Activated CD8-positive, alpha-beta T cell treated with anti-CD3 and anti-CD28 coated beads, Interleukin-2, amount 10 ng/mL, durations not matched to agents 7 days and 5 days (primary cell): ENCODE measurements at regions not wholly inside any gene's neighbourhood (a gene's known extent, or its start where the extent isn't known, plus 50 kb on each side); places are given as distances from the start of the nearest gene placed in this dataset.

Experiments
- ATAC-seq: fragments of 150-1000 bp; cut with Tn5 transposase; one replicate; pipeline ENCODE4 v1.10.0; 2021; ENCODE audit warnings: moderate library complexity
- CTCF ChIA-PET: fragments of 350-600 bp; sonication (Branson Sonifier 250); formaldehyde crosslinking; loops from one replicate; lab custom pipeline; 2021; ENCODE audit warnings: antibody characterized with exemption; lab: Charles Lee
- POLR2A ChIA-PET: fragments of 350-600 bp; sonication (Branson Sonifier 250); formaldehyde crosslinking; loops from one replicate; lab custom pipeline; 2021; ENCODE audit warnings: antibody characterized with exemption; lab: Charles Lee
- DNase-seq: peaks from one replicate; pipeline ENCODE4 v3.0.0-alpha.2; 2020
- H3K27ac Mint-ChIP-seq: one replicate; pipeline ENCODE4 v1.8.0; 2021; ENCODE audit warnings: mild to moderate bottlenecking, mixed read lengths
- H3K27me3 Mint-ChIP-seq: one replicate; pipeline ENCODE4 v1.8.0; 2021; ENCODE audit warnings: low read depth, mixed read lengths
- H3K36me3 Mint-ChIP-seq: one replicate; pipeline ENCODE4 v1.8.0; 2021; ENCODE audit warnings: low read depth, mixed read lengths
- H3K4me1 Mint-ChIP-seq: one replicate; pipeline ENCODE4 v1.8.0; 2021; ENCODE audit warnings: low read depth, mixed read lengths
- H3K4me3 Mint-ChIP-seq: one replicate; pipeline ENCODE4 v1.8.0; 2021; ENCODE audit warnings: mild to moderate bottlenecking, mixed read lengths
- H3K9me3 Mint-ChIP-seq: one replicate; pipeline ENCODE4 v1.8.0; 2022; ENCODE audit warnings: mixed read lengths; ENCODE audit not compliant: insufficient read depth

DNA sequence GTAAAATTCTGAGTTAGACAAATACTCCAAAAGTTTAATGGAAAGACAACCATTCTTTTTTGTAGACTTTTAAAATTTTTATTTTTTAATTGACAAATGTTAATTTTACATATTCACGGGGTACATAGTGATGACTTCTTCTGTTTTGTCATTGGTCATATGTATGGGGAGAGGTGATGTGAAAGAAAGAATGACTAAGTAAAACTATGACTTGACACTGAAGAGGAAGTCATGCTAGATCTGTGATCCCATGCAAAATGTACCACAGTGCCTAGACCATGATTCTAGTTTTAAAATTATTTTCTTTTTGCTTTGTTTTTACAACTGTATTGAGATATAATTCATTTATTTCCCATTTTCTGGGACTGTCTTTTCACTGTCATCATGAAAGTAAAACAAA, 281.6 kb downstream of the MBNL1 start:
- Mint-ChIP-seq H3K4me1 (no peaks in the 10 kb centered on the region), H3K27ac (no peak overlapping the region), H3K27me3 (peaks cover 12% of the 10 kb centered on the region), H3K36me3 (no peaks in the 10 kb centered on the region), H3K4me3 (no peak overlapping the region), H3K9me3 (no peaks in the 10 kb centered on the region)
- no peak for DNase-seq
- ChIA-PET CTCF (no interaction called here), POLR2A (no interaction called here)
- ATAC-seq: no peak

DNA sequence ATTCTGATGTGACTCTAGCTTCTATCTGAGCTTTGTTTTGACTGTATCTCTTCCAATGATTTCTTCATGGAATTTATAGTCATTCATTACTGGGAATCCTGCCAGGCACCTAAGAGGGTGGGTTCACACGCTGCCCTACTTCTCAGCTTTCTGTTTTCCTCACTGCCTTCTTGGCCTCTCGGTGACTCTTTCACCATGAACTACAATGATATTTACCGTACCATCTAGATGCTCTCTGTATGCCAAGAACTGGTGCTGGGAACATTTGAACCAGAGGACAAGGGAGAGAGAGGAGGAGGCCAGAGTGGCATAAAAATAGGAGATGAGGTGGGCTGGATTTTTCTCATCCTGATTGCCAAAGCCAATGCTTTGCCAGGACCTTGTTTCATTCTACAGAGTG, 280.0 kb upstream of the P2RY1 start:
- ATAC-seq (no peak), DNase-seq (no peak)
- peaks cover 12% of the 10 kb centered on the region for H3K27me3 Mint-ChIP-seq
- H3K4me1 Mint-ChIP-seq: peaks cover 13% of the 10 kb centered on the region
- H3K36me3 Mint-ChIP-seq: no peaks in the 10 kb centered on the region
- H3K27ac Mint-ChIP-seq: no peak overlapping the region
- H3K4me3 Mint-ChIP-seq: no peak overlapping the region
- ChIA-PET POLR2A (no interaction called here), CTCF (interaction anchor here (1.7 kb wide), 1 partner anchor 41 kb away, joined by 5 read pairs; no protein-coding TSS in a partner anchor)
- H3K9me3 Mint-ChIP-seq: no peaks in the 10 kb centered on the region

DNA sequence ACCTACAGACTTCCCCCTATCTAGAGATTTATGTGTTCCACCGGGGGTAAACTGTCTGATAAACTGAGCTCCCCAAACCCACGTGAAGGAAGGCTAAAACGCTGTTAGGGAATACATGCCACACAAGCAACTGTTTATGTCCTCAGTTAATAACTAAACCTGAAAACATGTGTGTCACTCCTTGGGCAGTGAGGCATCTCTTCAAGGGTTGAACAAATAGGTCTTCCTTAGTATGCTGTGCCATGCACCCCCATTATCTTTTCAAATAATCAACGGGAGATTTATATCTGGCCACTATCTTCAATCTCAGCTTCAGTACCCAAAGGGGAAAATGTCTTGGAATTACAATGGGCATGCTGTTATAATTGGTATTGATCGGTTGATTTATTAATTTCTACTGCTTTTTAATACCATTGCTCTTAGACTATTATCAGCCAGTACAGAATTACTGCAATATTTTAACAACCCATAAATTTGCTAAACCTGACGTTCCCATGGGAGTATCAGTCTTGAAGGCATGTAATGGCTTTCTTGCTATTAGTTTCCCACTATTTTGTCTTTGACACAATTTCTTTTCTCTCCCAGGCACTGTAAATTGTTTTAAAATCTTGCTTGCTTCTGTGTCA, 279.2 kb upstream of the P2RY1 start:
- DNase-seq (no peak), ATAC-seq (no peak)
- CTCF ChIA-PET: interaction anchor here (1.7 kb wide), 1 partner anchor 41 kb away, joined by 5 read pairs; no protein-coding TSS in a partner anchor
- H3K27ac Mint-ChIP-seq: no peak overlapping the region
- H3K36me3 Mint-ChIP-seq: no peaks in the 10 kb centered on the region
- H3K4me1 Mint-ChIP-seq: peaks cover 13% of the 10 kb centered on the region
- H3K9me3 Mint-ChIP-seq: no peaks in the 10 kb centered on the region
- POLR2A ChIA-PET: no interaction called here
- no peak overlapping the region for H3K4me3 Mint-ChIP-seq
- H3K27me3 Mint-ChIP-seq: peaks cover 10% of the 10 kb centered on the region

DNA sequence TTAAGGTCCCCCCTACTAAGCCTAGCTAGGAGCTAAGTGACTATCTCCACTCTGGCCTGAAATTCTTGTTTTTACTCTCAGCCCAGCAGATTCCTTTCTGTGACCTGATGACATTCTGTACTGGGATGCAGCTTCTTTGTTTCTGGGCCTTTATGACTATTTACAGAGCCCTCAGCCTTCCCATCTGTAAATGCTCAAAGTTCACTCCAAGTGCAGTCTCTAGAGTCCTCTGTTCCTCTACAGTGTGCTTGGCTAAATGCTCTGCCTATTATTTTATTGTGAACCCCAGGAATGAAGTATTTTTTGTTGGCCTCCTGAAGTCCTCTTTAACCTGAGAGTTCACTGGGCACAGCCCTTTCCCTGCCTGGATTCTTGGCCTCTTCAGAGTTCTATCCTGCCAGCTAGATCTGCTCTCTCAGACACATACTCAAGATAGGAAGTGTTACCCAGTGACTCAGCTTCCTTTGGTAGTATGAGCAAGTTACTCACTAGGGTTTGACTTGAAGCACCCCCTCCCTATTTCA, 278.1 kb upstream of the P2RY1 start:
- peak; percentile 53 for ATAC-seq

DNA sequence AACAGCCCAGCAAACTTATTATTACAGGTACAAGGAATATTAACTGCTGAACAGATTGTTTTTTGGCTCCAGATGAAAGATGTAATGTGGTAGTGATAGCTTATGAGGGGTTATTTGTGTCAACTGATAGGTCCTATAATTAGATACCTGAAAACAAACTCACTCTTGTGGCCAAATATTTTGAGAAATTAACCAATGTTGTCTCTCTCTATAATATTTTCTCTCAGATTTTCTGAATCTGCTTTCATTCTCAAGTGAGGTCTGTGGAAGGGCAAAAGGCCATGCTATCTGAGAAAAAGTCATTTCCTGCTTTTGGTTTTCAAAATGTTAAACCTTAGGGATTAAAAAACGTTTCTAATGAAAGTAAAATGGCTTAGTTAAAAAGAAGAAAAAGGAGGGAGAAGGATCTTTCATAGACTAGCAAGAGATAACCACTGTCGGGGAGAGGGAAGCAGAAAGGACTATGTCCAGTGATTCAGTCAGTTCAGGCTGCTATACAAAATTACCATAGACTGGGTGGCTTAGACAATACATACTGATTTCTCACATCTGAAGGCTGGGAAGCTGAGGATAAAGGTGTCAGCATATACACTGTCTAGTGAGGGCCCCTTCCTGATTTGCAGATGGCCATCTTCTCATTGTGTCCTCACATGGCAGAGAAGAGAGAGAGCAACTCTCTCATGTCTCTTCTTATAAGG, 277.5 kb upstream of the P2RY1 start:
- no peak overlapping the region for H3K27ac Mint-ChIP-seq
- H3K9me3 Mint-ChIP-seq: no peaks in the 10 kb centered on the region
- CTCF ChIA-PET: no interaction called here
- POLR2A ChIA-PET: interaction anchor here (0.6 kb wide), 1 partner anchor 540 kb away, joined by 3 read pairs; no protein-coding TSS in a partner anchor
- no peak overlapping the region for H3K4me3 Mint-ChIP-seq
- peaks cover 13% of the 10 kb centered on the region for H3K4me1 Mint-ChIP-seq
- DNase-seq: no peak
- peaks cover 6% of the 10 kb centered on the region for H3K27me3 Mint-ChIP-seq
- no peaks in the 10 kb centered on the region for H3K36me3 Mint-ChIP-seq
- ATAC-seq: no peak

More for the DNA sequence above, 278.1 kb upstream of the P2RY1 start:
- H3K27ac Mint-ChIP-seq: no peak overlapping the region
- ChIA-PET CTCF (no interaction called here), POLR2A (no interaction called here)
- H3K4me1 Mint-ChIP-seq: peaks cover 13% of the 10 kb centered on the region
- H3K36me3 Mint-ChIP-seq: no peaks in the 10 kb centered on the region
- peaks cover 7% of the 10 kb centered on the region for H3K27me3 Mint-ChIP-seq
- H3K9me3 Mint-ChIP-seq: no peaks in the 10 kb centered on the region
- DNase-seq: no peak
- H3K4me3 Mint-ChIP-seq: no peak overlapping the region

DNA sequence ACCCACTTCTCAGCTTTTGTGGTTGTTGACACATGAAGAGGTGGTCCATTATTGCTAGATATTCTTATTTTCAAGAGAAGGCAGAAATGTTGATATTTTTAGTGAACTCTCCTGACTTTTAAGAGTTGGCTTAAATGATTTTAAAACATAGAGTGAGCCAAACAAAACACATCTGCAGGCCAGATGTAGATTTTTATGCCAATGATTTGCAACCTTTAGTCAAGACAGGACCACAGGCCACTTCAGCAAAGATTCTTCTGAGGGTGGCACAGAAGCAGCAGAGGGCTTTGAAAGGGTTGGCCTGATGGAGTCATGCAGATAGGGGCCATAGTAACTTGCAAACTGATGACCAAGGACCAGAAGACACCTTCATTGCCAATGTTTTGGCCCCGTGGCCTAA, 276.5 kb upstream of the P2RY1 start:
- peaks cover 13% of the 10 kb centered on the region for H3K4me1 Mint-ChIP-seq
- ChIA-PET CTCF (no interaction called here), POLR2A (no interaction called here)
- ATAC-seq (no peak), DNase-seq (no peak)
- peaks cover 2% of the 10 kb centered on the region for H3K27me3 Mint-ChIP-seq
- H3K36me3 Mint-ChIP-seq: no peaks in the 10 kb centered on the region
- no peak overlapping the region for H3K27ac Mint-ChIP-seq
- H3K9me3 Mint-ChIP-seq: no peaks in the 10 kb centered on the region
- H3K4me3 Mint-ChIP-seq: no peak overlapping the region

DNA sequence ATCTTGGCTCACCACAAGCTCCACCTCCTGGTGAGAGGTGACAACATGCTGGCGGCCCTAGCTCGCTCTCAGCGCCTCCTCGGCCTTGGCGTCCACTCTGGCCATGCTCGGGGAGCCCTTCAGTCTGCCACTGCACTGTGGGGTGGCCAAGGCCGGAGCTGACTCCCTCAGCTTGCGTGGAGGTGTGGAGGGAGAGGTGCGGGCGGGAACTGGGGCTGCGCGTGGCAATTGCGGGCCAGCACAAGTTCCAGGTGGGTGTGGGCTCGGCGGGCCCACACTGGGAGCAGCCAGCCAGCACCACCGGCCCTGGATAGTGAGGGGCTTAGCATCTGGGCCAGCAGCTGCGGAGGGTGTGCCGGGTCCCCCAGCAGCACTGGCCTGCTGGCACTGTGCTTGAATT, 275.7 kb upstream of the P2RY1 start:
- Mint-ChIP-seq H3K4me3 (no peak overlapping the region), H3K9me3 (no peaks in the 10 kb centered on the region), H3K4me1 (peaks cover 13% of the 10 kb centered on the region), H3K27me3 (peaks cover 2% of the 10 kb centered on the region), H3K27ac (no peak overlapping the region), H3K36me3 (no peaks in the 10 kb centered on the region)
- CTCF ChIA-PET: no interaction called here
- DNase-seq (no peak), ATAC-seq (no peak)
- POLR2A ChIA-PET: no interaction called here

DNA sequence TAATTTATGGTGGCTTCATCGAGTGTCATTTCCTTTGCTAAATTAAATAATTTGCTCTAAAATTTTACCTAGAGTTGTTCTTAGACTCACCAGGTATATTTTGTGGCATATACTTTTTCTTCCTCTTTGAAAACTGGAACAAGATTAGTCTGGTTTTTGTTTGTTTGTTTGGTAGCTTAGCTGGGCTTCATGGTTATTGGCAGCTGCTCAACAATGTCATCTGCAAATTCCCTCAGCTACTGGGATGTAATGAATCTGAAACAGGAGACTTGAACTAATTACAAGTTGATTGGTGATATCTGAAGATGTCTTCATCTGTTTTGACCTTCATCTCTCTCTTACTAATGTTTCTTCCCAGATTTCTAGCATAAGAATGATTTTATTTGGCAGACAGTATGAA, 270.5 kb upstream of the P2RY1 start:
- ATAC-seq (no peak), DNase-seq (no peak)
- ChIA-PET POLR2A (no interaction called here), CTCF (interaction anchor here (0.6 to 1.0 kb wide), 2 partner anchors 10 to 293 kb away, joined by 3 to 5 read pairs; no protein-coding TSS in a partner anchor)
- Mint-ChIP-seq H3K9me3 (no peaks in the 10 kb centered on the region), H3K36me3 (no peaks in the 10 kb centered on the region), H3K27ac (no peak overlapping the region), H3K4me3 (no peak overlapping the region), H3K4me1 (no peaks in the 10 kb centered on the region), H3K27me3 (peaks cover 4% of the 10 kb centered on the region)

DNA sequence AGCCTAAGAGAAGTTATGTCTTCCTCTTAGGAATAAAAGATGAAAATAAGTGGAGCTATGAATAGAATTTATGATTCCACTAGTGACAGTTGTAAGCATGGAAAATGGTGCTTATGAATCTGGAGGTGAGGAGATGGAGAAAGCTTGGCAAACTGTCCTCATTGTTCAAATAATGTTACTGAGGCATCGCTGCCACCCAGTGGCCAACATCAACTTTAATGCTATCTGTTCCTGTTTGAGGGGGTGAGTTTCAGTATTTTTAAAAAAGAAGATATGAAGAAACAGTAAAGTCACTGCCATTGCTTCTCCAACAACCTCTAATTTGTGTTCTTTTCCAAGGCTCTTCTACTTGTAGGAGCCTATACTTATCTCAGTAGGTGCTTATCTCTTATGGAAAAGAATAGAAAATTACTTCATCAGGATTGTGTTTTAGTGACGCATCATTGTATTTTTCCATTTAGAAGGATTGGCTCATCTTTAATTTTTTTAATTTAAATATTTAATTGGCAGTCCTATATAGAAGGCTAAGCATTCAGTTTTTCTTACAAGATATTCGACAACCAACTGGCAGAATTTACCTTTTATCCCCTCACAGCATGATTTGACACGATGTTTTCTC, 260.4 kb upstream of the P2RY1 start:
- no peaks in the 10 kb centered on the region for H3K4me1 Mint-ChIP-seq
- POLR2A ChIA-PET: no interaction called here
- no peaks in the 10 kb centered on the region for H3K36me3 Mint-ChIP-seq
- CTCF ChIA-PET: interaction anchor here (0.8 to 1.9 kb wide), 11 partner anchors 10 to 736 kb away, joined by 3 to 10 read pairs (median 4); no protein-coding TSS in a partner anchor
- peaks cover 22% of the 10 kb centered on the region for H3K27me3 Mint-ChIP-seq
- DNase-seq (peak; percentile 51), ATAC-seq (no peak)
- H3K4me3 Mint-ChIP-seq: no peak overlapping the region
- H3K9me3 Mint-ChIP-seq: no peaks in the 10 kb centered on the region
- no peak overlapping the region for H3K27ac Mint-ChIP-seq

DNA sequence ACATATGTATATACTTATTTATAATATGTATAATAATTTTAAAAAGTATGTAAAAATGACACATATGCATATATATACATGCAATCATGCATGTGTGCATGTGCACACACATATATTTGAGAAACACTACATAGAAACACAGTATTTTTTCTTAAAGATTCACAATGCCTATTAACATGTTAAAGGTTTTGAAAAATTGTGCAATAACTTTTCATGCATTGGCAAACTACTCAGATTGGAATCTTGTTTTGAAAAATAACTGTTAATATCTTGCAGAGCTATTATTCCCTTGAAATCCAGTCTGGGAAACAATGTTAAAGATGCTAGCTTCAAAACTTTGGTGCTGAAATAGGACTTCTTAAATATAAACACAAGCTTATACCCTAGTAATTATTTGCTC, 256.2 kb upstream of the P2RY1 start:
- no peak for DNase-seq
- no peak overlapping the region for H3K27ac Mint-ChIP-seq
- H3K27me3 Mint-ChIP-seq: peaks cover 26% of the 10 kb centered on the region
- no peak for ATAC-seq
- POLR2A ChIA-PET: no interaction called here
- no peaks in the 10 kb centered on the region for H3K4me1 Mint-ChIP-seq
- no peak overlapping the region for H3K4me3 Mint-ChIP-seq
- H3K9me3 Mint-ChIP-seq: no peaks in the 10 kb centered on the region
- H3K36me3 Mint-ChIP-seq: no peaks in the 10 kb centered on the region
- CTCF ChIA-PET: interaction anchor here (1.5 kb wide), 1 partner anchor 9 kb away, joined by 4 read pairs; no protein-coding TSS in a partner anchor

DNA sequence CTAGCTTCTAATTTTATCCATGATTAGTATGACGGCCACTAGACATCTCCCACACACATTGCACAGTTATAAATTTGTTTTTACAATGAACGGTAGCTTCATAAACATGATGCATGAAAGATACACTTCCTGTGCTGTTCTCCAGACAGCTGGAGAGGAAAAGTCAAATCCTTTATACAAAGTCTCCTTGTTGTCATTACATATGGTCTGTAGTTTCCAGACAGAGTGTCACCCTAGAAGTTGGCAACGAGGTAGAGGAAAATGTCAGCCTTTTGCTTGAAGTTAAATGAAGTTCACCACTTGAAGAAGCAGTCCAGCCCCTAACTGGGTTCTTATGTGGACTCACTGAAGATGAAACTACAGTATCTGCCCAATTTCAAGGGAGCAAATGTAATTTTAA, 253.0 kb upstream of the P2RY1 start:
- H3K4me3 Mint-ChIP-seq: no peak overlapping the region
- H3K36me3 Mint-ChIP-seq: no peaks in the 10 kb centered on the region
- no peaks in the 10 kb centered on the region for H3K9me3 Mint-ChIP-seq
- H3K4me1 Mint-ChIP-seq: no peaks in the 10 kb centered on the region
- no peak for ATAC-seq
- POLR2A ChIA-PET: no interaction called here
- CTCF ChIA-PET: no interaction called here
- no peak overlapping the region for H3K27ac Mint-ChIP-seq
- peaks cover 17% of the 10 kb centered on the region for H3K27me3 Mint-ChIP-seq
- no peak for DNase-seq

DNA sequence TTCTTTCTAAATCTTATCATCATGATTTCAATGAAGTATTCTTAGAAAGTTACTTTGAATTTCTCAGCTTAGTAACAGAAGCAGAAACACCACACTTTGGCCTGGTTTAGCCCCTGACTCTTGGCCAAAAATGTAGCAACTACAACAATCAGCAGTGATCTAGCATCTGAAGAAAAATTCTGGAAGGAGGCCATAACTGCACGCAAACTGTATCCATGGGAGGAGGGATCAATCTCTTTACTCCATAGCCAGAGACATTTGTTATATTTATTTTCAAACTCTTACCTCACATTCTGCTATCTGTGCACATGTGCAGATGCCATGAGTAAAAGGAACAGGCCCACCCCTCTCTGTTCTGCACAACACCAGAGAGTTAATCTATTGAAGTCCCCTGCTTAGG, 251.0 kb upstream of the P2RY1 start:
- POLR2A ChIA-PET: no interaction called here
- CTCF ChIA-PET: interaction anchor here (1.3 kb wide), 1 partner anchor 12 kb away, joined by 3 read pairs; no protein-coding TSS in a partner anchor
- no peaks in the 10 kb centered on the region for H3K9me3 Mint-ChIP-seq
- no peak overlapping the region for H3K27ac Mint-ChIP-seq
- no peak overlapping the region for H3K4me3 Mint-ChIP-seq
- DNase-seq (no peak), ATAC-seq (no peak)
- H3K36me3 Mint-ChIP-seq: no peaks in the 10 kb centered on the region
- peaks cover 17% of the 10 kb centered on the region for H3K27me3 Mint-ChIP-seq
- H3K4me1 Mint-ChIP-seq: no peaks in the 10 kb centered on the region
